ENCODE measurements at regions not wholly inside any gene's neighbourhood (a gene's known extent, or its start where the extent isn't known, plus 50 kb on each side); places are given as distances from the start of the nearest gene placed in this dataset.
A peak's percentile ranks its signal among the peaks of the same experiment; 100 is the strongest.

DNA sequence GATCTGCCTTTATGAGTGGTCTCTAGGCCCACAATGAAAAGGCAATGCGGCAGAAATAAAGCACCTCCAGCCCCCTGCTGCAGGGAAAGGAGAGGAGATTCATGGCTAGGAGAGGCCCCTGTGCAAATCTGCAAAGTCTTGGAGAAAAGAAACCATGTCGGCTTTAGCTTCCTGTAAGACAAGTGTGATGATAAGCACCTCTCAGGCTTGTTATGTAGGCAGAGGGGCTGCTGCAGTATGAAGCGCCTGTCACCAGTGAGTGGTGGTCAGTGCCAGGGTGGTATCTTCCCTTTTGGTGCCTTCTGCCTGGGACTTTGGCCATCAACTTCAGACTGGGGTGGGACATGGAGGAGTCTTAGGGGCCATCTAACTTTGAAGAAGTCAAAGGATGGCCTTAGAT, 59.2 kb upstream of the ARHGEF3 start:
- POLR2A ChIA-PET: interaction anchor here (0.6 to 2.2 kb wide), 6 partner anchors 8 to 61 kb away, joined by 3 to 6 read pairs (median 4); no protein-coding TSS in a partner anchor
- Mint-ChIP-seq H3K4me3 (peak overlapping the region; percentile 4), H3K36me3 (ENCODE audit: low read depth) (peaks cover 13% of the 10 kb centered on the region), H3K27me3 (no peaks in the 10 kb centered on the region), H3K4me1 (ENCODE audit: low read depth) (peaks cover 76% of the 10 kb centered on the region), H3K9me3 (peaks cover 6% of the 10 kb centered on the region), H3K27ac (peak overlapping the region; percentile 75)
- ATAC-seq (no peak), DNase-seq (no peak)
- TF ChIP-seq, protein P1, sequence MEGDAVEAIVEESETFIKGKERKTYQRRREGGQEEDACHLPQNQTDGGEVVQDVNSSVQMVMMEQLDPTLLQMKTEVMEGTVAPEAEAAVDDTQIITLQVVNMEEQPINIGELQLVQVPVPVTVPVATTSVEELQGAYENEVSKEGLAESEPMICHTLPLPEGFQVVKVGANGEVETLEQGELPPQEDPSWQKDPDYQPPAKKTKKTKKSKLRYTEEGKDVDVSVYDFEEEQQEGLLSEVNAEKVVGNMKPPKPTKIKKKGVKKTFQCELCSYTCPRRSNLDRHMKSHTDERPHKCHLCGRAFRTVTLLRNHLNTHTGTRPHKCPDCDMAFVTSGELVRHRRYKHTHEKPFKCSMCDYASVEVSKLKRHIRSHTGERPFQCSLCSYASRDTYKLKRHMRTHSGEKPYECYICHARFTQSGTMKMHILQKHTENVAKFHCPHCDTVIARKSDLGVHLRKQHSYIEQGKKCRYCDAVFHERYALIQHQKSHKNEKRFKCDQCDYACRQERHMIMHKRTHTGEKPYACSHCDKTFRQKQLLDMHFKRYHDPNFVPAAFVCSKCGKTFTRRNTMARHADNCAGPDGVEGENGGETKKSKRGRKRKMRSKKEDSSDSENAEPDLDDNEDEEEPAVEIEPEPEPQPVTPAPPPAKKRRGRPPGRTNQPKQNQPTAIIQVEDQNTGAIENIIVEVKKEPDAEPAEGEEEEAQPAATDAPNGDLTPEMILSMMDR (IDR thresholded peaks at IDR 0.05): no peak
- intact Hi-C loops (cut with micrococcal nuclease): loop anchor here (5.0 kb wide), 3 partner anchors 59 to 126 kb away; partner anchors contain the start of gene ARHGEF3
- CTCF ChIA-PET: interaction anchor here (1.4 kb wide), 1 partner anchor 57 kb away, joined by 3 read pairs; no protein-coding TSS in a partner anchor

DNA sequence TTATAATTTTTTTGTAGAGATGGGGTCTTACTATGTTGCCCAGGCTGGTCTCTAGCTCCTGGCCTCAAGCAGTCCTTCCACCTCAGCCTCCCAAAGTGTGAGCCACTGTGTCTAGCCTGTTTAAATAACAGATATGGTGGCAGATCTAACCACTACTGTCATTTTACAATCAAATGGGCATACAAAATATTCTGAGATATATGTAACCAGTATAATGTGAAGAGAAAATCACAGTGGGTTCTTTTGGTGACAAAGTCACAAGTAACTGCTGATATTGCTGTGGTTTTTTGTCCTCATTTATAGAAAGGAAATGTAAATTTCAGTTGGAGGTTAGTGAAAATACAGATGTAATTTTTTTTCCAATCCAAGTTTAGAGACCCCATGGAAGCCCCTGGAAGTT, 58.6 kb upstream of the ARHGEF3 start:
- Mint-ChIP-seq H3K9me3 (peaks cover 6% of the 10 kb centered on the region), H3K4me3 (no peak overlapping the region), H3K27ac (peak overlapping the region; percentile 75), H3K4me1 (ENCODE audit: low read depth) (peaks cover 75% of the 10 kb centered on the region), H3K36me3 (ENCODE audit: low read depth) (peaks cover 13% of the 10 kb centered on the region), H3K27me3 (no peaks in the 10 kb centered on the region)
- DNase-seq: no peak
- CTCF ChIA-PET: interaction anchor here (0.6 to 1.4 kb wide), 4 partner anchors 19 to 158 kb away, joined by 3 to 4 read pairs (median 4); no protein-coding TSS in a partner anchor
- TF ChIP-seq, protein P1 (IDR thresholded peaks at IDR 0.05): no peak
- no peak for ATAC-seq
- intact Hi-C loops (cut with micrococcal nuclease): loop anchor here (5.0 kb wide), 3 partner anchors 58 to 127 kb away; partner anchors contain the start of gene ARHGEF3
- POLR2A ChIA-PET: interaction anchor here (0.6 to 2.2 kb wide), 4 partner anchors 9 to 31 kb away, joined by 3 to 6 read pairs (median 4); no protein-coding TSS in a partner anchor

DNA sequence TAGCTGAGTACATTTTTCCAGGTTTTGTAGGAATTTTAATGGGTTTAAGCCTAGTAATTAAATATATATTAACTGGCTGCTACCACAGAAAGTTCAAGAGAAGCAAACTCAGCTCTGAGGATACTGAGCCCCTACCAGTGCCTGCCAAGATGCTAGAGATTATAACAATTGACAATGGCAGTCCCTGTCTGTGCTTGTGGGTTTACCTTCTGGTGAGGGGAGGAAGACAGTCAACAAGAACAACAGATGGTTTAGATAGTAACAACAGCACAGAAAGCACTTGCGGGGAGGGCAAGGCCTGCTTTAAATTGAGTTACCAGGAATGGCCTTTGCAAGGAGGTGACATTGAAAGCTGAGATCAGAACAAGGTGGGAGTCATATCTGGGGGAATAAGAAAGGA, 56.6 kb upstream of the ARHGEF3 start:
- TF ChIP-seq, protein P1 (IDR thresholded peaks at IDR 0.05): no peak
- intact Hi-C loops (cut with micrococcal nuclease): no loop called here
- POLR2A ChIA-PET: interaction anchor here (1.0 to 1.3 kb wide), 2 partner anchors 9 to 16 kb away, joined by 3 to 4 read pairs; no protein-coding TSS in a partner anchor
- ATAC-seq (no peak), DNase-seq (no peak)
- Mint-ChIP-seq H3K36me3 (ENCODE audit: low read depth) (peaks cover 2% of the 10 kb centered on the region), H3K27ac (peak overlapping the region; percentile 58), H3K4me3 (no peak overlapping the region), H3K27me3 (no peaks in the 10 kb centered on the region), H3K9me3 (peaks cover 2% of the 10 kb centered on the region), H3K4me1 (ENCODE audit: low read depth) (peaks cover 62% of the 10 kb centered on the region)
- CTCF ChIA-PET: interaction anchor here (0.8 to 4.3 kb wide), 3 partner anchors 13 to 130 kb away, joined by 3 to 23 read pairs (median 3); no protein-coding TSS in a partner anchor

DNA sequence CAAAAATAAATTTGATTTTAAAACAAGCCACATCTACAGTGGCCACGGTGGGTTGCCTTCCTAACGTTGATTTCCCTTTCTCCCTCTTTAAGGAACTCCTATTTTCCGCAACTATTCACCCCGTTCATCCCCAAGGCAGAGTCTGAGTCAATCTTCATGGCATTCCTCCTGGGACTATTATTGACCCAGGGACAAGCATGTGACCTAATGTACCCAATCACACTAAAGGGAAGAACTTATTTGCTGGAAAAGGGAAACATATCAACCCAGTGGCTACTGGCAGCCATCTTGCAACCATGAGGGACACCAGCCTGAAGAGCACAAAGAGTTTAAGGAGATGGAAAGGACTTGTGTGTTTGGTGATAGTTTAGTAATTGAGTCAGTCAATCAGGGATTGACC, 55.4 kb upstream of the ARHGEF3 start:
- POLR2A ChIA-PET: interaction anchor here (0.6 to 1.3 kb wide), 2 partner anchors 15 to 28 kb away, joined by 3 read pairs; no protein-coding TSS in a partner anchor
- H3K9me3 Mint-ChIP-seq: peaks cover 2% of the 10 kb centered on the region

More for the DNA sequence above, 55.4 kb upstream of the ARHGEF3 start:
- Mint-ChIP-seq H3K27me3 (no peaks in the 10 kb centered on the region), H3K27ac (no peak overlapping the region), H3K4me3 (no peak overlapping the region), H3K4me1 (ENCODE audit: low read depth) (peaks cover 59% of the 10 kb centered on the region), H3K36me3 (ENCODE audit: low read depth) (peaks cover 3% of the 10 kb centered on the region)
- TF ChIP-seq, protein P1 (IDR thresholded peaks at IDR 0.05): no peak
- no peak for ATAC-seq
- CTCF ChIA-PET: interaction anchor here (0.6 to 4.3 kb wide), 8 partner anchors 10 to 162 kb away, joined by 3 to 23 read pairs (median 4); no protein-coding TSS in a partner anchor
- no peak for DNase-seq
- intact Hi-C loops (cut with micrococcal nuclease): no loop called here
